ENCODE measurements at regions not wholly inside any gene's neighbourhood (a gene's known extent, or its start where the extent isn't known, plus 50 kb on each side); places are given as distances from the start of the nearest gene placed in this dataset.

DNA sequence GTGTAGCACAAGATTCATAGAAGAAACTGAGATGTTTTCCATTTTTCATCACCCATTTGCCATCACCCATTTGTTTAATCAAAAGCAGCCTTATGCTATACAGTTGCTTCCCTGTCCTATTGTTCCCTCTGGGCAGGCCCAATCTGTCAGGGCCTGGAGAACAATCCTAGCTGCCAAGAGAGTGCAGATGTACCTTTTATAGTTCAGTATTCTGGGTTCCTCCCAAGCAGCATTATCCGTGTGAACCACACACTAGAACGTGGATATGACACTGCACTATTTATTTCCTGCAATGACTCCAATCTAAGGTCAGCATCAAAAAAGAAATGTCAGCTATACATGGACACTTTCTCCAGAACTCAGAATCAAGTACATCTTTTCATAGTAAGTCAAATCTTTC, 269.0 kb downstream of the ADGRA3 start:
- no peak overlapping the region for H3K4me3 ChIP-seq (ENCODE audit: control insufficient read depth, low read depth, low read length)
- TF ChIP-seq, protein P1, sequence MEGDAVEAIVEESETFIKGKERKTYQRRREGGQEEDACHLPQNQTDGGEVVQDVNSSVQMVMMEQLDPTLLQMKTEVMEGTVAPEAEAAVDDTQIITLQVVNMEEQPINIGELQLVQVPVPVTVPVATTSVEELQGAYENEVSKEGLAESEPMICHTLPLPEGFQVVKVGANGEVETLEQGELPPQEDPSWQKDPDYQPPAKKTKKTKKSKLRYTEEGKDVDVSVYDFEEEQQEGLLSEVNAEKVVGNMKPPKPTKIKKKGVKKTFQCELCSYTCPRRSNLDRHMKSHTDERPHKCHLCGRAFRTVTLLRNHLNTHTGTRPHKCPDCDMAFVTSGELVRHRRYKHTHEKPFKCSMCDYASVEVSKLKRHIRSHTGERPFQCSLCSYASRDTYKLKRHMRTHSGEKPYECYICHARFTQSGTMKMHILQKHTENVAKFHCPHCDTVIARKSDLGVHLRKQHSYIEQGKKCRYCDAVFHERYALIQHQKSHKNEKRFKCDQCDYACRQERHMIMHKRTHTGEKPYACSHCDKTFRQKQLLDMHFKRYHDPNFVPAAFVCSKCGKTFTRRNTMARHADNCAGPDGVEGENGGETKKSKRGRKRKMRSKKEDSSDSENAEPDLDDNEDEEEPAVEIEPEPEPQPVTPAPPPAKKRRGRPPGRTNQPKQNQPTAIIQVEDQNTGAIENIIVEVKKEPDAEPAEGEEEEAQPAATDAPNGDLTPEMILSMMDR (conservative IDR thresholded peaks at IDR 0.05; ENCODE audit: control insufficient read depth, insufficient read depth, low read depth, low read length) = no peak
- DNase-seq (ENCODE audit: low read depth) = no peak

DNA sequence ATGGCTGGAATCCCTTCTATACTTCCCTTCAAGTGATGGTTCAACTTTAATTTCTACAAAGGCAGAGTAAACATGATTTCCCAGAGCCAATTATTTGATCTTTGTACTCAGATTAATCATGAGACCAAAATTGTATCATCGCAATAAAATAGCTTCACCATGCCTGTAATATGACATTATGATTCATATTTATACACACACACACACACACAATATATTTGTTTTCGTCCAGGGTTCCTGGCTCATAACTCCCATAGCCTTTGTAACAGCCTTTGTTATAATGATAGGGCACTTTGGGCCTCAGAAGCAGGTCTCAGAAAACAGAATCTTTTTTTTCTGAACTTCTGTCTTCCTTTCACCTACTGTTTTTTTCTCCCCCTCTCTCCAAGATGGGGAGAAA, 270.6 kb downstream of the ADGRA3 start:
- H3K4me3 ChIP-seq (ENCODE audit: control insufficient read depth, low read depth, low read length) = no peak overlapping the region
- TF ChIP-seq, protein P1 (conservative IDR thresholded peaks at IDR 0.05; ENCODE audit: control insufficient read depth, insufficient read depth, low read depth, low read length) = no peak
- DNase-seq (ENCODE audit: low read depth) = no peak

DNA sequence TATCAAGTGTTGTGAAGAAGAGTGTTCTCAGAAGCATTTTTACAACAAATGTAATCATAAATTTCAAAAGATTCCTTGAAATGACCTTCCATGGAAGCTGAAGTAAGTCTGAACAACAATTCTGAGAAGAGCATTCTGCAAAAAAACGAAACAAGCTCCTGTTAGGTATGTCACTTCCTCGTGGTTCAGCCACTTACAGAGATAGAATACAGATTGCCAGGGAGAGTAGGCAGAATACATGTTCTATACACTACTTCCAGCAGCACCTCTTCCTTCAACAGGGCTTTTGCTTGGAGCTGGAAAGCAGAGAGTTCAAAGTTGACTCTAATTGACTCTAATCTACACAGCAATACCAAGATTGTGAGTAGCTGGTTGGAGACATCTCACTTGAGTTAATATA, 274.5 kb downstream of the ADGRA3 start:
- TF ChIP-seq, protein P1 (conservative IDR thresholded peaks at IDR 0.05; ENCODE audit: control insufficient read depth, insufficient read depth, low read depth, low read length) = no peak
- H3K4me3 ChIP-seq (ENCODE audit: control insufficient read depth, low read depth, low read length) = no peak overlapping the region
- no peak for DNase-seq (ENCODE audit: low read depth)

DNA sequence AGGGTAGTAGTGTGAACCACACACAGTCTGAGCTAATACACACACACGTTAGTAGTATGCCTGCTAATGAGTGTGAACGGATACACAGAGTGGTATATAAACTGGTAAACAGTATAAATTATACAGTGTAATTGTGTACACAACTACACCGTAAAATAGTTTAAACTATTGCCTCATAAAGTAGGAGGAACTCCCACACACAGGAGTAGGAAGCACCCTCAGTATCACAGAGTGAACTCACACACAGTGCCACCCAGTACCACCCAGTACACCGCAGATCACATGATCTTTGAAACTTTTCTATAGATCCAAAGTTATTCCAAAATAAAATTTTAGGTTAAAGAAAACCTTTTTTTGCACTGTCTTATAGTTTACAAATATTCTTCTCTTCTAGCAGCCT, 275.1 kb downstream of the ADGRA3 start:
- no peak overlapping the region for H3K4me3 ChIP-seq (ENCODE audit: control insufficient read depth, low read depth, low read length)
- no peak for DNase-seq (ENCODE audit: low read depth)
- TF ChIP-seq, protein P1 (conservative IDR thresholded peaks at IDR 0.05; ENCODE audit: control insufficient read depth, insufficient read depth, low read depth, low read length) = no peak

DNA sequence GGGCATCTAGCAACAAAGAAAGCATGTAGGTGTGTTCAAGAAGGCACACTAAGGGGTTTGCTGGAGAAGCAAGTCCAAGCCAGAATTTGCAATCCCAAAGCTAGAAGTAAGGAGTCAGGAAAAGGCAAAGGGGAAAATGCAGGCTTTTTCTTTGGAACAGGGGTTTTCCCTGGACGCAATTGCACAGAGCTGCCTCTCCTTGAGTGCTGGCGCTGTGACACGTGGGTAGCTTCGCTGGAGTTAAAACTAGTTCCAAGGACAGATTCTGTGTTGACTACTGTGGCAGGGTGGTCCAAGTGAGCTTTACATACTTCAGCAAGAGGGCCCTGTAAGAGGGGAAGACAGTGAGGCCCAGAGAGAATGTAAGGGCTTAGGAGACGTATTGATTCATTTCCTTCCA, 277.1 kb downstream of the ADGRA3 start:
- TF ChIP-seq, protein P1 (conservative IDR thresholded peaks at IDR 0.05; ENCODE audit: control insufficient read depth, insufficient read depth, low read depth, low read length) = no peak
- DNase-seq (ENCODE audit: low read depth) = no peak
- no peak overlapping the region for H3K4me3 ChIP-seq (ENCODE audit: control insufficient read depth, low read depth, low read length)

DNA sequence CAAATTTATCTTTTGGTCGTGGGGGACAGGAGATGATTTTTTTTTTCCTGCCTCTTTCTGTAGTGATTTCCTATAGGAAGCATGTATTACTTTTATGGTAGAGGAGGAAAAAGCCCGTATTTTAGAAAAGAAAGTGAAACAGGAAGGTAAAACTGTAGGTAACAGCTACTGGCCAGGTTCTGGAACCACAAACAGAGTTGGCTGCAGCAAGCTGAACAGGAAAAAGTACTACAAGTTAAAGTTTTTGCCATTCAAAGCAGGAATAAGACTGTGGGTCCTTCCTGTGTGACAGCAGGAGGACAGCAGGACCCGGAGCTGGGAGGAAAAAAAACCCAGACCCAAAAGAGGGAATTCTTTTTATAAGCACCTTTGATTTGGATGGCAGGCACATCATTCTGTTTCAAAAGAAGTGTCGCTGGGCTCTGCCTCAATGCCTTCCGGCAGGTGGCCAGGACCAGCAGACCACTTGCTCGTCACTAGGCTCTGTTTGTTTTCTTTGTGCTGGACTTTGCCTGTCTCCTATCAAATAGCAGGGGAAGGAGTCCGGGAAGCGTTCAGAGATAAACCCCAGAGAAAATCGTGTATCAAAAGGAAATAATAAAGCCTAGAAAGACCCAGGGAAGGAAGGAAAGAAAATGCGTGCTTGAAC, 277.9 kb downstream of the ADGRA3 start:
- DNase-seq (ENCODE audit: low read depth) = no peak
- TF ChIP-seq, protein P1 (conservative IDR thresholded peaks at IDR 0.05; ENCODE audit: control insufficient read depth, insufficient read depth, low read depth, low read length) = no peak
- H3K4me3 ChIP-seq (ENCODE audit: control insufficient read depth, low read depth, low read length) = no peak overlapping the region
